Progenitor cell of endocrine pancreas (in vitro differentiated cells): ENCODE measurements at regions not wholly inside any gene's neighbourhood (a gene's known extent, or its start where the extent isn't known, plus 50 kb on each side); places are given as distances from the start of the nearest gene placed in this dataset.

Source experiments
- DNase-seq: peaks from one replicate; pipeline ENCODE4 v3.0.0; 2021; ENCODE audit warnings: low spot score; ENCODE audit not compliant: unreplicated experiment
- H3K27ac Mint-ChIP-seq: 2 replicates; pipeline ENCODE4 v1.8.0; 2021; ENCODE audit warnings: mild to moderate bottlenecking, moderate library complexity, mixed read lengths
- H3K27me3 Mint-ChIP-seq: 2 replicates; pipeline ENCODE4 v1.8.0; 2021; ENCODE audit warnings: mixed read lengths
- H3K36me3 Mint-ChIP-seq: 2 replicates; pipeline ENCODE4 v1.8.0; 2022; ENCODE audit warnings: mixed read lengths; ENCODE audit not compliant: insufficient read depth
- H3K4me1 Mint-ChIP-seq: 2 replicates; pipeline ENCODE4 v1.8.0; 2021; ENCODE audit warnings: low read depth, mixed read lengths
- H3K4me3 Mint-ChIP-seq: 2 replicates; pipeline ENCODE4 v1.8.0; 2021; ENCODE audit warnings: low read depth, mild to moderate bottlenecking, moderate library complexity, mixed read lengths
- H3K9me3 Mint-ChIP-seq: 2 replicates; pipeline ENCODE4 v1.8.0; 2021; ENCODE audit warnings: low read depth, mixed read lengths
- CTCF ChIP-seq: fragments of 200-600 bp; sonication (generic); IDR thresholded peaks from one replicate; pipeline ENCODE4 v1.5.0; 2021; ENCODE audit warnings: antibody characterized with exemption, mild to moderate bottlenecking; ENCODE audit not compliant: unreplicated experiment

DNA sequence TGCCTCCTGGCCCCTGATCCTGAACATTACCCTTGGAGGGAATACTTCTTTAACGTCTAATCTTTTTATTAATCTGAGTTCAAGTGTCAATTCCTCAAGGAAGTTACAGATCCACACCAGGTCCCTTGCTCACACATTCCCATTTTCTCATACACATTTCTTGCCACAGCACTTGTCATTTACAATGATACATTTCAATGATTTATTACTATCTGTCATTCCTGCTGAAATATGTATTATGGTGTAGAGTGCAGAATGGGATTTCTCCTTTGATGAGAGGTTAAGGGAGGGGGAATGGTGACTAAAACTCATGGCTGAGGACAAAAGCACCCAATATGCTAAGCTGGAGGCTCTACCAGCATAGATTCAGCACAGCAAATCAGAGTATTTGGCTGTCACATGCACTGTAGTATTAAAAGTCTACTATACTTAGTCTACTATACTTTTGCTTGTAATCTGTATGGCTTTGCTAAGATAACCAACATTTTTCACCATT is 982.5 kb downstream of the TTLL7 start:
- Mint-ChIP-seq H3K27ac (no peak overlapping the region), H3K27me3 (peaks cover 5% of the 10 kb centered on the region), H3K9me3 (peaks cover 16% of the 10 kb centered on the region), H3K4me3 (no peak overlapping the region), H3K4me1 (peaks cover 6% of the 10 kb centered on the region), H3K36me3 (peaks cover 10% of the 10 kb centered on the region)
- no peak for TF ChIP-seq CTCF
- DNase-seq, result no peak

- Mint-ChIP-seq H3K9me3 (peaks cover 7% of the 10 kb centered on the region), H3K27me3 (peaks cover 5% of the 10 kb centered on the region), H3K4me3 (no peak overlapping the region), H3K4me1 (peaks cover 6% of the 10 kb centered on the region), H3K36me3 (peaks cover 4% of the 10 kb centered on the region), H3K27ac (no peak overlapping the region)
- TF ChIP-seq CTCF, result no peak
- no peak for DNase-seq
Measured at GRCh38 chr1:83015163-83015562, 983.8 kb downstream of the TTLL7 start.

DNA sequence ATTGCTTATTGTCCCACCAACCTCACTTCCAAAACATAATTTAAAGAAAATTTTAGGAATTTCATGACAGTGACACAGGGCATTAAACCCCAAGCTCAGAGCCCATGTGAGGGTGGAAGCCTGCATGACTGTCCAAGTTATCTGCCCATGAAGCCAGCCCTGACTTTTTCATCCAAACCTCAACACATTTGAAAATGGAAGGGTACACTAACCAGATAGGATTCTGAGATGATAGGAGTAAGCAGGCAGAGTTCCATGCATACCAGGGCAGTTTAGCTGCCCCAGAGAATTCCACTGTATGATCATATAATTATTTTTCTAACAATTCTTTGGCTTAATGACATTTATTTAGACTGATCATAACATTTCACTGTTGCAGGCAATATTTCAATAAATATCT is 986.0 kb downstream of the TTLL7 start:
- Mint-ChIP-seq H3K36me3 (peaks cover 1% of the 10 kb centered on the region), H3K27me3 (peaks cover 5% of the 10 kb centered on the region), H3K4me3 (no peak overlapping the region), H3K9me3 (peaks cover 11% of the 10 kb centered on the region), H3K4me1 (peaks cover 6% of the 10 kb centered on the region), H3K27ac (no peak overlapping the region)
- no peak for DNase-seq
- no peak for TF ChIP-seq CTCF

- Mint-ChIP-seq H3K9me3 (peaks cover 11% of the 10 kb centered on the region), H3K27ac (no peak overlapping the region), H3K4me1 (peaks cover 6% of the 10 kb centered on the region), H3K36me3 (peaks cover 1% of the 10 kb centered on the region), H3K27me3 (peaks cover 5% of the 10 kb centered on the region), H3K4me3 (no peak overlapping the region)
- no peak for TF ChIP-seq CTCF
- no peak for DNase-seq
Measured at GRCh38 chr1:83011265-83011664, 987.7 kb downstream of the TTLL7 start.

GRCh38 chr1:83006271-83006670 is 992.7 kb downstream of the TTLL7 start:
- Mint-ChIP-seq H3K4me1 (no peaks in the 10 kb centered on the region), H3K27ac (no peak overlapping the region)
- no peak for DNase-seq

More at GRCh38 chr1:83006271-83006670, 992.7 kb downstream of the TTLL7 start:
- no peaks in the 10 kb centered on the region for H3K27me3 Mint-ChIP-seq
- no peak for TF ChIP-seq CTCF
- peaks cover 1% of the 10 kb centered on the region for H3K36me3 Mint-ChIP-seq
- H3K4me3 Mint-ChIP-seq, result no peak overlapping the region
- H3K9me3 Mint-ChIP-seq, result peaks cover 11% of the 10 kb centered on the region
